AG10803 (cell line): ENCODE measurements at regions not wholly inside any gene's neighbourhood (a gene's known extent, or its start where the extent isn't known, plus 50 kb on each side); places are given as distances from the start of the nearest gene placed in this dataset.

Source experiments
- DNase-seq: peaks from one replicate; pipeline ENCODE4 v3.0.0; 2010; ENCODE audit warnings: low read depth
- H3K4me3 ChIP-seq: 2 replicates; pipeline ENCODE4 v1.5.1; 2011; ENCODE audit warnings: mild to moderate bottlenecking, low read length, control low read depth
- CTCF ChIP-seq: conservative IDR thresholded peaks from 2 replicates; pipeline ENCODE4 v1.5.1; 2011; ENCODE audit warnings: mild to moderate bottlenecking, low read length, control low read depth, inconsistent platforms

GRCh38 chr9:17962747-17963146 is 383.9 kb downstream of the SH3GL2 start:
- H3K4me3 ChIP-seq = no peak overlapping the region
- DNase-seq = peak; percentile 0
- TF ChIP-seq CTCF = no peak

GRCh38 chr9:17963498-17963897 is 384.6 kb downstream of the SH3GL2 start:
- H3K4me3 ChIP-seq = no peak overlapping the region
- TF ChIP-seq CTCF = no peak
- DNase-seq = no peak

GRCh38 chr9:17967731-17968130 is 388.9 kb downstream of the SH3GL2 start:
- no peak for DNase-seq
- no peak for TF ChIP-seq CTCF
- no peak overlapping the region for H3K4me3 ChIP-seq

- no peak for TF ChIP-seq CTCF
Observed at GRCh38 chr9:17969232-17969631, 390.4 kb downstream of the SH3GL2 start.

GRCh38 chr9:17970277-17970676 is 391.4 kb downstream of the SH3GL2 start:
- TF ChIP-seq CTCF = no peak
- DNase-seq = no peak
- H3K4me3 ChIP-seq = no peak overlapping the region

More at GRCh38 chr9:17969232-17969631, 390.4 kb downstream of the SH3GL2 start:
- DNase-seq = no peak
- H3K4me3 ChIP-seq = no peak overlapping the region

GRCh38 chr9:17978773-17979172 is 399.9 kb downstream of the SH3GL2 start:
- no peak overlapping the region for H3K4me3 ChIP-seq
- DNase-seq = no peak
- no peak for TF ChIP-seq CTCF

- TF ChIP-seq CTCF = no peak
- DNase-seq = no peak
Observed at GRCh38 chr9:17986595-17986994, 407.7 kb downstream of the SH3GL2 start.

More at GRCh38 chr9:17986595-17986994, 407.7 kb downstream of the SH3GL2 start:
- H3K4me3 ChIP-seq = no peak overlapping the region
